RWPE2 (cell line): ENCODE measurements at regions not wholly inside any gene's neighbourhood (a gene's known extent, or its start where the extent isn't known, plus 50 kb on each side); places are given as distances from the start of the nearest gene placed in this dataset.

ENCODE experiments used
- ATAC-seq: fragments of 200-7000 bp; cut with Tn5 transposase; 3 replicates; pipeline ENCODE4 v1.9.1; 2021; ENCODE audit warnings: low read depth
- DNase-seq: peaks from one replicate; pipeline ENCODE4 v3.0.0-alpha.2; 2020; ENCODE audit warnings: low spot score
- H3K27ac ChIP-seq: fragments of 450-650 bp; 2 replicates; pipeline ENCODE4 v1.5.1; 2017; ENCODE audit warnings: mild to moderate bottlenecking; ENCODE audit not compliant: poor library complexity, severe bottlenecking
- H3K27me3 ChIP-seq: fragments of 250-450 bp; sonication (Bioruptor Pico); 2 replicates; pipeline ENCODE4 v1.5.1; 2021; ENCODE audit warnings: mild to moderate bottlenecking, moderate library complexity; ENCODE audit not compliant: insufficient read depth, poor library complexity, severe bottlenecking
- H3K36me3 ChIP-seq: fragments of 250-450 bp; sonication (Bioruptor Pico); 2 replicates; pipeline ENCODE4 v1.5.1; 2020; ENCODE audit warnings: low read depth, mild to moderate bottlenecking, moderate library complexity
- H3K4me1 ChIP-seq: fragments of 250-450 bp; sonication (Bioruptor Pico); 2 replicates; pipeline ENCODE4 v1.5.1; 2021; ENCODE audit warnings: mild to moderate bottlenecking, moderate library complexity; ENCODE audit not compliant: insufficient read depth, poor library complexity, severe bottlenecking
- H3K4me3 ChIP-seq: fragments of 250-450 bp; sonication (Bioruptor Pico); 2 replicates; pipeline ENCODE4 v1.5.1; 2021; ENCODE audit warnings: mild to moderate bottlenecking, moderate library complexity; ENCODE audit not compliant: severe bottlenecking
- H3K9me3 ChIP-seq: fragments of 250-450 bp; sonication (Bioruptor Pico); 2 replicates; pipeline ENCODE4 v1.5.1; 2021; ENCODE audit warnings: mild to moderate bottlenecking, moderate library complexity; ENCODE audit not compliant: severe bottlenecking
- TF ChIP-seq, protein P1 (sequence below): fragments of 450-650 bp; IDR thresholded peaks from one replicate; pipeline ENCODE4 v1.5.1; 2017; ENCODE audit warnings: mild to moderate bottlenecking, moderate library complexity; ENCODE audit not compliant: poor library complexity, severe bottlenecking

DNA sequence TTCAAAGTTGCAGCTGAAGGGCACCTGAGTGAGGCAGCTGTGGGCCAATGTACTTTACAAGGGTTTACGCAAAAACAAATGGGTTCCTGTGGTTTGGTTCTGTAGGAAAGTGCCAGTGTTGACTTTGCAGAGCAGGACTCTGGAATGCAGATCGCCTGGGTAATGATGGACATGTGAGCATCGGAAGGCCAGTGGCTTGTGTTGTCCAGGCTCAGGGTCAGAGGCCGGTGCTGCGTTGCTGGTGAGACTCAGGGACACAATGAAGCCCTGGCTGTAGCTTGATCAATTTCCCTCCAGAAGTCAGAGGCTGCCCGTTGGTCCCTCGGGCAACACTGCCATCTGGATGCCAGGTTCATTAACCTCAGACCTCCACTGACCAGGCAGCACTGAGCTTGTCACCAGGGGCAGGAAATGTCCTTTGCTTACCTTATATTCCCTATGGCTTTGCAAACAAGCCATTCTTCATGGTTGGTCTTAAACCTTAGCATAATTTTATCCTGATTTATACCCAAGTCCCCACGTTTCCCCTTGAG, 753.4 kb downstream of the QKI start:
- DNase-seq = no peak

DNA sequence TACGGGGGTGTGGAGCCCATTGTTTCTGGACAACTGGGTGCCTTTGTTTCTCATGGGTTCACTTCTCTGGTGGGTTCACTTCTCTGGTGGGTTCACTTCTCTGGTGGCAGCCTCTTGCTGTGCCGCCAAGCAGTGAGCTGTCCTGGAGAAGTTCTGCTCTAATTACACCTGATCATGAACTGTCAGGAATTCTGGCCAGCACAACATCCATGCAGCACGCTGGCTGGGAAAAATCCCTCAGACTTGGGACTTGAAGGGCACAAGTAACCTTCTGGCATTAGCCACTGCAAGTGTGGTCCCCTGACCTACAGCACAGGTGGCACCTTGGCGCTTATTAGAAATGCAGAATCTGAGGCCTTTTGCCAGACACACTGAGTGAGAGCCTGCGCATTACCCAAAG, 752.5 kb downstream of the QKI start:
- no peaks in the 10 kb centered on the region for H3K9me3 ChIP-seq
- no peak overlapping the region for H3K4me3 ChIP-seq
- TF ChIP-seq, protein P1, sequence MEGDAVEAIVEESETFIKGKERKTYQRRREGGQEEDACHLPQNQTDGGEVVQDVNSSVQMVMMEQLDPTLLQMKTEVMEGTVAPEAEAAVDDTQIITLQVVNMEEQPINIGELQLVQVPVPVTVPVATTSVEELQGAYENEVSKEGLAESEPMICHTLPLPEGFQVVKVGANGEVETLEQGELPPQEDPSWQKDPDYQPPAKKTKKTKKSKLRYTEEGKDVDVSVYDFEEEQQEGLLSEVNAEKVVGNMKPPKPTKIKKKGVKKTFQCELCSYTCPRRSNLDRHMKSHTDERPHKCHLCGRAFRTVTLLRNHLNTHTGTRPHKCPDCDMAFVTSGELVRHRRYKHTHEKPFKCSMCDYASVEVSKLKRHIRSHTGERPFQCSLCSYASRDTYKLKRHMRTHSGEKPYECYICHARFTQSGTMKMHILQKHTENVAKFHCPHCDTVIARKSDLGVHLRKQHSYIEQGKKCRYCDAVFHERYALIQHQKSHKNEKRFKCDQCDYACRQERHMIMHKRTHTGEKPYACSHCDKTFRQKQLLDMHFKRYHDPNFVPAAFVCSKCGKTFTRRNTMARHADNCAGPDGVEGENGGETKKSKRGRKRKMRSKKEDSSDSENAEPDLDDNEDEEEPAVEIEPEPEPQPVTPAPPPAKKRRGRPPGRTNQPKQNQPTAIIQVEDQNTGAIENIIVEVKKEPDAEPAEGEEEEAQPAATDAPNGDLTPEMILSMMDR = no peak

More for the DNA sequence above, 753.4 kb downstream of the QKI start:
- H3K36me3 ChIP-seq = no peaks in the 10 kb centered on the region
- H3K27ac ChIP-seq = no peak overlapping the region
- no peaks in the 10 kb centered on the region for H3K27me3 ChIP-seq
- TF ChIP-seq, protein P1 = no peak
- no peak overlapping the region for H3K4me3 ChIP-seq
- H3K9me3 ChIP-seq = no peaks in the 10 kb centered on the region
- no peaks in the 10 kb centered on the region for H3K4me1 ChIP-seq
- no peak for ATAC-seq

DNA sequence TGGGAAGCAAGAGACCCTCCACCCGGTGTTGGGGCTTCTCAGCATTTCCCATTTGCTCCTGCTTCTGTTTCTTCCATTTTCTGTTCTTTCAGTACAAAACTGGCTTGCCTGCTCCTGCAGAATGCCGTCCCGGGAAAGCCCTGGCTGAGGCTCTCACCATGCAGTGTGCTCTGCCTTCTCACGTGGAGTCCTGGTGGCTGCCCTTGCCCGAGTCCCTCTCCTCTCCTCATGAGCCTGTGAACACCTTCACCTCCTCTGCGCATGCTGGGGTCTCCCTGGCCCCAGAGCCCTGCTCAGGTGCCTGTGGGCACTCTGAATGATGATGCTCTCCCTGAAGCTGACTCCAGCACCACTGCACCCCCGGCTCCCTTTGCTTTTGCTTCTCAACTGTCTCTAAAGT, 752.0 kb downstream of the QKI start:
- no peaks in the 10 kb centered on the region for H3K36me3 ChIP-seq
- H3K27me3 ChIP-seq = no peaks in the 10 kb centered on the region
- H3K4me3 ChIP-seq = no peak overlapping the region
- DNase-seq (no peak), ATAC-seq (no peak)
- H3K9me3 ChIP-seq = no peaks in the 10 kb centered on the region
- H3K4me1 ChIP-seq = no peaks in the 10 kb centered on the region
- no peak overlapping the region for H3K27ac ChIP-seq
- TF ChIP-seq, protein P1 = no peak

More for the DNA sequence above, 752.5 kb downstream of the QKI start:
- H3K27me3 ChIP-seq = no peaks in the 10 kb centered on the region
- DNase-seq = no peak
- ATAC-seq = no peak
- H3K36me3 ChIP-seq = no peaks in the 10 kb centered on the region
- no peaks in the 10 kb centered on the region for H3K4me1 ChIP-seq
- H3K27ac ChIP-seq = no peak overlapping the region

DNA sequence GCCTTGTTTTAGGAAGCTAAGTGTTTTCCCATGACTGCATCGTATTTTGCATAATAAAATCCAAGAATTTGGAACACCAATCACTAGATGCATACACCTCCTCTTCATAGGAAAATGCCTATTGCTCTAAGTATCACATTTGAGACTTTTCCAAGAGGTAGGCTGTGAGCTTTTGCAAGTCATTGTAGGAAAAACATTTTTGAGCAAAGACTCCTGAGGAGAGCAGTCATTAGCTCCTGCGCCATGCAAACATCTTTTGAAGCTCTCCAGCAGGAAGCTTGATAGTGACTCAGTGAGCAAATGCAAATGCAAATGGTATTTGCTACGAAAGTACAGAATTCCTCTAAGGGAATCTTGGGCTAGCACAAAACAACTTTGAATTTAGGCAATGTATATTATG, 750.4 kb downstream of the QKI start:
- H3K4me3 ChIP-seq = no peak overlapping the region
- no peaks in the 10 kb centered on the region for H3K36me3 ChIP-seq
- no peaks in the 10 kb centered on the region for H3K4me1 ChIP-seq
- DNase-seq (no peak), ATAC-seq (no peak)
- H3K9me3 ChIP-seq = no peaks in the 10 kb centered on the region
- TF ChIP-seq, protein P1 = no peak
- H3K27ac ChIP-seq = no peak overlapping the region
- no peaks in the 10 kb centered on the region for H3K27me3 ChIP-seq

DNA sequence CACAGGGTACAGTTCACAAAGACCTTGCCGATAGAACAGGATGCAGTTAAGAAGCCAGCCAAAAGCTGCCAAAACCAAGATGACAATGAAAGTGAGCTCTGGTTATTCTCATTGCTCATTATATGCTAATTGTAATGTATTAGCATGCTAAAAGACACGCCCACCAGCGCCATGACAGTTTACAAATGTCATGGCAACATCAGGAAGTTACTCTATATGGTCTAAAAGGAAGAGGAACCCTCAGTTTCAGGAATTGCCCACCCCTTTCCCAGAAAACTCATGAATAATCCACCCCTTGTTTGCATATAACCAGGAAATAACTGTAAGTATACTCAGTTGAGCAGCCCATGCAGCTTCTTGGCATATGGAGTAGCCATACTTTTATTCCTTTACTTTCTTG, 748.7 kb downstream of the QKI start:
- Histone ChIP-seq H3K36me3 (no peaks in the 10 kb centered on the region), H3K4me3 (no peak overlapping the region), H3K9me3 (no peaks in the 10 kb centered on the region), H3K27me3 (no peaks in the 10 kb centered on the region), H3K27ac (no peak overlapping the region), H3K4me1 (no peaks in the 10 kb centered on the region)
- no peak for DNase-seq
- ATAC-seq = no peak
- TF ChIP-seq, protein P1 = no peak
